ENCODE measurements at regions not wholly inside any gene's neighbourhood (a gene's known extent, or its start where the extent isn't known, plus 50 kb on each side); places are given as distances from the start of the nearest gene placed in this dataset.

- 63% methylated on average over 2 of the region's 2 CpGs for WGBS
- Histone ChIP-seq H3K9me3 (ENCODE audit: control insufficient read depth in 4 of 4, low read length in 3 of 4) (no peaks in the 10 kb centered on the region), H3K27ac (ENCODE audit: low read depth in 1 of 2, low read length in 2 of 2) (no peak overlapping the region), H3K9ac (ENCODE audit: low read depth in 1 of 2, low read length in 2 of 2) (no peak overlapping the region), H3K27me3 (ENCODE audit: control insufficient read depth in 4 of 4, insufficient read depth in 4 of 4, low read length in 3 of 4) (no peaks in the 10 kb centered on the region), H3K4me3 (ENCODE audit: low read depth in 1 of 3, low read length in 3 of 3) (no peak overlapping the region), H3K36me3 (ENCODE audit: control insufficient read depth in 4 of 4, insufficient read depth in 3 of 4, low read depth in 1 of 4, low read length in 3 of 4) (peaks cover 0 to 9% (median 4%) of the 10 kb centered on the region in 4 donors), H3K4me1 (ENCODE audit: control insufficient read depth in 4 of 4, insufficient read depth in 4 of 4, low read length in 3 of 4) (no peaks in the 10 kb centered on the region)
- TF ChIP-seq HNF4A (conservative IDR thresholded peaks at IDR 0.05) (peak in 1 of 2 donors; percentile 11), RAD21 (IDR thresholded peaks at IDR 0.05) (no peak), SP1 (IDR thresholded peaks at IDR 0.05) (no peak)
- no peak for DNase-seq (ENCODE audit: low spot score)
Measured at GRCh38 chr3:81033185-81033584, 728.3 kb downstream of the GBE1 start.

GRCh38 chr3:81029861-81030260, 731.6 kb downstream of the GBE1 start:
- TF ChIP-seq FOXA2 (IDR thresholded peaks at IDR 0.05) (no peak), GABPA (IDR thresholded peaks at IDR 0.05 in 1 of 2, conservative IDR thresholded peaks at IDR 0.05 in 1 of 2) (no peak), HNF4G (IDR thresholded peaks at IDR 0.05) (no peak), YY1 (IDR thresholded peaks at IDR 0.05) (no peak), JUND (IDR thresholded peaks at IDR 0.05) (no peak), ATF3 (IDR thresholded peaks at IDR 0.05) (no peak), REST (IDR thresholded peaks at IDR 0.05) (no peak), RXRA (IDR thresholded peaks at IDR 0.05) (no peak), HNF4A (conservative IDR thresholded peaks at IDR 0.05) (no peak), TAF1 (conservative IDR thresholded peaks at IDR 0.05) (no peak), CTCF (IDR thresholded peaks at IDR 0.05; ENCODE audit: low read depth, low read length, missing input control) (no peak), NR2F2 (IDR thresholded peaks at IDR 0.05) (no peak)

GRCh38 chr3:81027344-81027743, 734.1 kb downstream of the GBE1 start:
- Histone ChIP-seq H3K9me3 (ENCODE audit: control insufficient read depth in 4 of 4, low read length in 3 of 4) (no peaks in the 10 kb centered on the region), H3K9ac (ENCODE audit: low read depth in 1 of 2, low read length in 2 of 2) (no peak overlapping the region), H3K36me3 (ENCODE audit: control insufficient read depth in 4 of 4, insufficient read depth in 3 of 4, low read depth in 1 of 4, low read length in 3 of 4) (peaks cover 1 to 8% (median 3%) of the 10 kb centered on the region in 4 donors), H3K4me1 (ENCODE audit: control insufficient read depth in 4 of 4, insufficient read depth in 4 of 4, low read length in 3 of 4) (no peaks in the 10 kb centered on the region), H3K27ac (ENCODE audit: low read depth in 1 of 2, low read length in 2 of 2) (no peak overlapping the region), H3K27me3 (ENCODE audit: control insufficient read depth in 4 of 4, insufficient read depth in 4 of 4, low read length in 3 of 4) (no peaks in the 10 kb centered on the region), H3K4me3 (ENCODE audit: low read depth in 1 of 3, low read length in 3 of 3) (no peak overlapping the region)
- DNase-seq (ENCODE audit: low spot score) = no peak
- WGBS = 92% methylated on average over 1 of the region's 1 CpG
- TF ChIP-seq CTCF (IDR thresholded peaks at IDR 0.05; ENCODE audit: low read depth, low read length, missing input control) (no peak), TAF1 (conservative IDR thresholded peaks at IDR 0.05) (no peak), JUND (IDR thresholded peaks at IDR 0.05) (no peak), FOXA1 (IDR thresholded peaks at IDR 0.05) (no peak), ZBTB33 (IDR thresholded peaks at IDR 0.05) (no peak), YY1 (IDR thresholded peaks at IDR 0.05) (no peak), EGR1 (IDR thresholded peaks at IDR 0.05; ENCODE audit: low read depth in 2 of 2) (no peak), SP1 (IDR thresholded peaks at IDR 0.05) (no peak), RXRA (IDR thresholded peaks at IDR 0.05) (no peak), GABPA (IDR thresholded peaks at IDR 0.05 in 1 of 2, conservative IDR thresholded peaks at IDR 0.05 in 1 of 2) (no peak), ATF3 (IDR thresholded peaks at IDR 0.05) (no peak), HNF4A (conservative IDR thresholded peaks at IDR 0.05) (no peak), MAX (IDR thresholded peaks at IDR 0.05) (no peak)

More at GRCh38 chr3:81029861-81030260, 731.6 kb downstream of the GBE1 start:
- Histone ChIP-seq H3K4me3 (ENCODE audit: low read depth in 1 of 3, low read length in 3 of 3) (no peak overlapping the region), H3K27ac (ENCODE audit: low read depth in 1 of 2, low read length in 2 of 2) (no peak overlapping the region), H3K4me1 (ENCODE audit: control insufficient read depth in 4 of 4, insufficient read depth in 4 of 4, low read length in 3 of 4) (no peaks in the 10 kb centered on the region), H3K9ac (ENCODE audit: low read depth in 1 of 2, low read length in 2 of 2) (no peak overlapping the region), H3K9me3 (ENCODE audit: control insufficient read depth in 4 of 4, low read length in 3 of 4) (no peaks in the 10 kb centered on the region), H3K36me3 (ENCODE audit: control insufficient read depth in 4 of 4, insufficient read depth in 3 of 4, low read depth in 1 of 4, low read length in 3 of 4) (peaks cover 1 to 8% (median 4%) of the 10 kb centered on the region in 4 donors), H3K27me3 (ENCODE audit: control insufficient read depth in 4 of 4, insufficient read depth in 4 of 4, low read length in 3 of 4) (no peaks in the 10 kb centered on the region)
- no peak for DNase-seq (ENCODE audit: low spot score)
- 89% methylated on average over 2 of the region's 2 CpGs for WGBS
